Mesenchymal stem cell (in vitro differentiated cells and primary cell): ENCODE measurements at regions not wholly inside any gene's neighbourhood (a gene's known extent, or its start where the extent isn't known, plus 50 kb on each side); places are given as distances from the start of the nearest gene placed in this dataset.

Experiments used
- DNase-seq: peaks from one replicate; pipeline ENCODE4 v3.0.0-alpha.2; 2013
- H2AFZ ChIP-seq: one replicate; pipeline ENCODE4 v1.6.1; 2013; ENCODE audit warnings: low read depth, mild to moderate bottlenecking, control low read depth, inconsistent platforms, low read length, moderate library complexity
- H2AK5ac ChIP-seq: 2 replicates; pipeline ENCODE4 v1.6.1; 2013; ENCODE audit warnings: low read length, moderate library complexity, mild to moderate bottlenecking, inconsistent platforms; ENCODE audit not compliant: severe bottlenecking
- H2BK120ac ChIP-seq: one replicate; pipeline ENCODE4 v1.6.1; 2013; ENCODE audit warnings: low read depth, mild to moderate bottlenecking, inconsistent platforms, low read length, moderate library complexity
- H2BK12ac ChIP-seq, 2 experiments: one replicate each; pipeline ENCODE4 v1.6.1; 2013; ENCODE audit warnings: inconsistent platforms in 2 of 2, low read length in 2 of 2, mild to moderate bottlenecking in 2 of 2, moderate library complexity in 2 of 2, control low read depth in 1 of 2
- H2BK15ac ChIP-seq: one replicate; pipeline ENCODE4 v1.6.1; 2013; ENCODE audit warnings: mild to moderate bottlenecking, low read depth, inconsistent platforms; ENCODE audit not compliant: poor library complexity, severe bottlenecking
- H2BK5ac ChIP-seq: 2 replicates; pipeline ENCODE4 v1.6.1; 2013; ENCODE audit warnings: low read depth, mild to moderate bottlenecking, low read length, control low read depth, inconsistent platforms; ENCODE audit not compliant: poor library complexity, severe bottlenecking
- H3K14ac ChIP-seq, 2 experiments: one replicate each; pipeline ENCODE4 v1.6.1; 2013; ENCODE audit warnings: inconsistent platforms in 2 of 2, low read length in 2 of 2, control low read depth in 1 of 2, mild to moderate bottlenecking in 1 of 2, moderate library complexity in 1 of 2
- H3K18ac ChIP-seq, 2 experiments: one replicate each; pipeline ENCODE4 v1.6.1; 2013; ENCODE audit warnings: inconsistent platforms in 2 of 2, low read length in 2 of 2, control low read depth in 1 of 2, low read depth in 1 of 2, mild to moderate bottlenecking in 1 of 2
- H3K23ac ChIP-seq, 2 experiments: one replicate each; pipeline ENCODE4 v1.6.1; 2013; ENCODE audit warnings: inconsistent platforms in 2 of 2, low read length in 2 of 2, mild to moderate bottlenecking in 2 of 2, moderate library complexity in 2 of 2, control low read depth in 1 of 2
- H3K27ac ChIP-seq: 2 replicates; pipeline ENCODE4 v1.5.1; 2013; ENCODE audit warnings: mild to moderate bottlenecking, moderate library complexity, low read length, control low read depth, inconsistent platforms; ENCODE audit not compliant: poor library complexity, severe bottlenecking
- H3K27me3 ChIP-seq, 2 experiments: 2 replicates each; pipeline versions ENCODE4 v1.6.1 to v1.7.0; 2013; ENCODE audit warnings: low read length in 2 of 2, mild to moderate bottlenecking in 2 of 2, moderate library complexity in 2 of 2, control low read depth in 1 of 2, inconsistent platforms in 1 of 2; ENCODE audit not compliant: control insufficient read depth in 1 of 2, insufficient read depth in 1 of 2
- H3K36me3 ChIP-seq, 2 experiments: 2 replicates each; pipeline versions ENCODE4 v1.6.1 to v1.7.0; 2013; ENCODE audit warnings: low read length in 2 of 2, control low read depth in 1 of 2, inconsistent platforms in 1 of 2, low read depth in 1 of 2, mild to moderate bottlenecking in 1 of 2; ENCODE audit not compliant: insufficient read depth in 2 of 2, control insufficient read depth in 1 of 2
- H3K4ac ChIP-seq, 2 experiments: one replicate each; pipeline ENCODE4 v1.6.1; 2013; ENCODE audit warnings: inconsistent platforms in 2 of 2, low read length in 2 of 2, mild to moderate bottlenecking in 2 of 2, moderate library complexity in 2 of 2, control low read depth in 1 of 2, low read depth in 1 of 2
- H3K4me1 ChIP-seq: 2 replicates; pipeline ENCODE4 v1.6.1; 2013; ENCODE audit warnings: low read depth, low read length, control low read depth; ENCODE audit not compliant: control insufficient read depth, insufficient read depth
- H3K4me2 ChIP-seq: 2 replicates; pipeline ENCODE4 v1.6.1; 2013; ENCODE audit warnings: low read length, mild to moderate bottlenecking, inconsistent platforms; ENCODE audit not compliant: poor library complexity, severe bottlenecking
- H3K4me3 ChIP-seq, 2 experiments: 2 replicates each; pipeline versions ENCODE4 v1.5.1 to v1.7.0; 2013; ENCODE audit warnings: low read length in 2 of 2, mild to moderate bottlenecking in 2 of 2, control low read depth in 1 of 2, low read depth in 1 of 2; ENCODE audit not compliant: insufficient read depth in 1 of 2
- H3K79me1 ChIP-seq: replicated peaks from 2 replicates; pipeline ENCODE4 v1.6.1; 2013; ENCODE audit warnings: mild to moderate bottlenecking, control low read depth, low read length, inconsistent platforms; ENCODE audit not compliant: poor library complexity, severe bottlenecking
- H3K9ac ChIP-seq: 2 replicates; pipeline ENCODE4 v1.7.0; 2013; ENCODE audit warnings: mild to moderate bottlenecking, low read length, moderate library complexity
- H3K9me3 ChIP-seq: 2 replicates; pipeline ENCODE4 v1.7.0; 2013; ENCODE audit warnings: mild to moderate bottlenecking, low read length; ENCODE audit not compliant: control insufficient read depth
- H4K8ac ChIP-seq: one replicate; pipeline ENCODE4 v1.6.1; 2013; ENCODE audit warnings: inconsistent platforms, mild to moderate bottlenecking, low read length, moderate library complexity
- H4K91ac ChIP-seq: one replicate; pipeline ENCODE4 v1.6.1; 2013; ENCODE audit warnings: mild to moderate bottlenecking, low read length, inconsistent platforms
- WGBS: methylation state at CpG from one replicate; pipeline ENCODE4 v1.1.7; 2013; ENCODE audit warnings: mixed read lengths; 5-methylcytosine and 5-hydroxymethylcytosine counted together

DNA sequence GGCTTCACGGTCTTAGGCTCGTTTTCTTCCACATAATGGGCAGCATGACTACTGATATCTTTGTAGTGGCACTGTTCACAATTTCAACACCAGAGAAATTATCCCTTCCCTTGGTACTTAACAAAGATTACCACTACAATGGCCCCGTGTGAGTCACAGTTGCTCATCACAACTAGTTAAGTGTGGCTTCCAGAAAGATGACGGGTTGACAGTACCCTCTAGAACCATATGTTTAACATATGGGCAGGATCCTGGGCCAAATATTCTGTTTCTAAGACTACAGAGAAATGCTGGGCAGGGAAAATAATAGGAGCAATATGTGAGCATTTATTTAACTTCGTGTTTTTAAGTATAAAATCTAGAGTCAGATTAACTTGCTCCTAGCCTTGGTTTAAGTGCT lies 780.1 kb upstream of the LINC00305 start:
- Histone ChIP-seq H3K36me3 (no peaks in the 10 kb centered on the region), H4K8ac (no peak overlapping the region), H3K18ac (no peak overlapping the region), H3K14ac (no peak overlapping the region), H3K9me3 (no peaks in the 10 kb centered on the region), H4K91ac (no peak overlapping the region), H3K4me3 (no peak overlapping the region), H3K4ac (no peak overlapping the region), H3K23ac (no peak overlapping the region), H2BK15ac (no peak overlapping the region), H3K27ac (no peak overlapping the region), H3K79me1 (no peaks in the 10 kb centered on the region), H2BK12ac (no peak overlapping the region), H2AFZ (no peak overlapping the region), H3K9ac (no peak overlapping the region), H2BK120ac (no peak overlapping the region), H3K27me3 (no peaks in the 10 kb centered on the region), H3K4me2 (no peak overlapping the region), H3K4me1 (no peaks in the 10 kb centered on the region), H2BK5ac (no peak overlapping the region), H2AK5ac (no peak overlapping the region)
- no peak for DNase-seq
- WGBS = 57% methylated on average over 5 of the region's 5 CpGs

DNA sequence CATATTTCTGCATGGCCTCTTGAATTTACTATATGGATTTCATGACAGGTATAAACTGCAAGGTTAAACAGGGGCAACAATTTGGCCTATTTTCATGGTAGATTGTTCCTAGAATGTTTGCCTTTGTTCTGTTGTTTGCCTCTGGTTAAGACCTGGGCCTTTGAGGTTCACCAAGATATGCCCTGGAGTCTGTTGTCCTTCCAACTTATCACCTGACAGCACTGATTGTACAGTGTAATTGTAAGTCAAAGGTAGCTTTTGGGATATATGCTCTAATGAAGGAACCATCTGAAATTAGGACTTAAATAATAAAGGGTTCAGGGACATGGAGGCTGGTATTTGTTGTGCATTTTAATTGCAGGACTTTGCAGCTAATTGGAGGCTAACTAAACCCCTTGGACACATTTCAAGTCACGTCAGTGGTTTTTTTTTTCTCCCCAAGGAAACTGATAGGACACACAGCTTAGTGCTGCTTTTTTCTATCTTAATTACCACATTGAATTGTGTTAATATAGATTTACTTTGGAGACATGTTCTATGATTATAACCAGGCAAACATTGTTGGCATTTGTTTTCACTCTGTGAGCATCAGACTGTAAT lies 771.2 kb upstream of the LINC00305 start:
- H3K4me2 ChIP-seq = no peak overlapping the region
- no peak overlapping the region for H3K14ac ChIP-seq
- no peak overlapping the region for H4K91ac ChIP-seq
- H3K9ac ChIP-seq = no peak overlapping the region
- H2AFZ ChIP-seq = no peak overlapping the region
- no peak overlapping the region for H4K8ac ChIP-seq
- no peaks in the 10 kb centered on the region for H3K36me3 ChIP-seq
- H2BK5ac ChIP-seq = no peak overlapping the region
- H3K27me3 ChIP-seq = no peaks in the 10 kb centered on the region
- no peak for DNase-seq
- no peaks in the 10 kb centered on the region for H3K79me1 ChIP-seq
- no peaks in the 10 kb centered on the region for H3K9me3 ChIP-seq
- no peak overlapping the region for H3K23ac ChIP-seq
- H2AK5ac ChIP-seq = no peak overlapping the region
- no peak overlapping the region for H3K4me3 ChIP-seq
- H2BK15ac ChIP-seq = no peak overlapping the region
- no peak overlapping the region for H2BK120ac ChIP-seq
- no peak overlapping the region for H3K27ac ChIP-seq
- no peak overlapping the region for H3K18ac ChIP-seq
- WGBS = no CpG with 5 or more reads among the region's 1 CpG
- H3K4ac ChIP-seq = no peak overlapping the region
- no peak overlapping the region for H2BK12ac ChIP-seq
- no peaks in the 10 kb centered on the region for H3K4me1 ChIP-seq

- 75% methylated on average over 2 of the region's 3 CpGs for WGBS
- Histone ChIP-seq H2BK120ac (no peak overlapping the region), H3K23ac (no peak overlapping the region), H2BK12ac (no peak overlapping the region), H3K36me3 (no peaks in the 10 kb centered on the region), H3K14ac (no peak overlapping the region), H4K91ac (no peak overlapping the region), H2AFZ (no peak overlapping the region), H3K27ac (no peak overlapping the region), H2BK15ac (no peak overlapping the region), H3K4me2 (no peak overlapping the region), H2AK5ac (no peak overlapping the region), H3K9me3 (peaks cover 4% of the 10 kb centered on the region), H3K18ac (no peak overlapping the region), H3K27me3 (no peaks in the 10 kb centered on the region), H3K79me1 (no peaks in the 10 kb centered on the region), H2BK5ac (no peak overlapping the region), H3K4me3 (no peak overlapping the region), H4K8ac (no peak overlapping the region), H3K4me1 (no peaks in the 10 kb centered on the region), H3K9ac (no peak overlapping the region), H3K4ac (no peak overlapping the region)
- DNase-seq = no peak
Observed at GRCh38 chr18:64918851-64919250, 770.0 kb upstream of the LINC00305 start.

GRCh38 chr18:64893349-64893748 lies 744.5 kb upstream of the LINC00305 start:
- no peak overlapping the region for H4K8ac ChIP-seq
- H3K4ac ChIP-seq = no peak overlapping the region
- no peaks in the 10 kb centered on the region for H3K27me3 ChIP-seq
- H3K27ac ChIP-seq = no peak overlapping the region
- no peak overlapping the region for H2BK15ac ChIP-seq
- no peaks in the 10 kb centered on the region for H3K79me1 ChIP-seq
- no peak overlapping the region for H3K4me2 ChIP-seq
- H3K23ac ChIP-seq = no peak overlapping the region
- H3K9me3 ChIP-seq = peaks cover 7% of the 10 kb centered on the region
- H2AFZ ChIP-seq = no peak overlapping the region
- H3K4me1 ChIP-seq = no peaks in the 10 kb centered on the region
- 93% methylated on average over 3 of the region's 3 CpGs for WGBS
- no peak overlapping the region for H2BK5ac ChIP-seq
- no peak overlapping the region for H4K91ac ChIP-seq
- H3K14ac ChIP-seq = no peak overlapping the region
- no peak overlapping the region for H2BK120ac ChIP-seq
- H2AK5ac ChIP-seq = no peak overlapping the region
- no peak overlapping the region for H3K9ac ChIP-seq
- no peak for DNase-seq
- no peak overlapping the region for H3K18ac ChIP-seq
- no peaks in the 10 kb centered on the region for H3K36me3 ChIP-seq
- H2BK12ac ChIP-seq = no peak overlapping the region
- H3K4me3 ChIP-seq = no peak overlapping the region
